Esophagus (tissue), 2 donors: ENCODE measurements at regions not wholly inside any gene's neighbourhood (a gene's known extent, or its start where the extent isn't known, plus 50 kb on each side); places are given as distances from the start of the nearest gene placed in this dataset.

Experiments used
- H3K27ac ChIP-seq, 2 donors: one replicate each; pipeline ENCODE4 v1.5.1; 2013; ENCODE audit warnings: low read depth in 2 of 2, mild to moderate bottlenecking in 2 of 2, inconsistent platforms in 1 of 2, low read length in 1 of 2, moderate library complexity in 1 of 2
- H3K27me3 ChIP-seq, 2 donors: one replicate each; pipeline ENCODE4 v1.6.1; 2013; ENCODE audit warnings: low read length in 2 of 2, control low read depth in 1 of 2, mild to moderate bottlenecking in 1 of 2; ENCODE audit not compliant: insufficient read depth in 2 of 2, control insufficient read depth in 1 of 2
- H3K36me3 ChIP-seq, 2 donors: one replicate each; pipeline ENCODE4 v1.6.1; 2013; ENCODE audit warnings: low read length in 1 of 2; ENCODE audit not compliant: control insufficient read depth in 2 of 2, insufficient read depth in 2 of 2
- H3K4me1 ChIP-seq, 2 donors: one replicate each; pipeline ENCODE4 v1.6.1; 2013; ENCODE audit warnings: low read length in 1 of 2; ENCODE audit not compliant: control insufficient read depth in 2 of 2, insufficient read depth in 2 of 2
- H3K4me3 ChIP-seq, 2 donors: one replicate each; pipeline ENCODE4 v1.5.1; 2013; ENCODE audit warnings: low read length in 2 of 2, mild to moderate bottlenecking in 2 of 2, low read depth in 1 of 2, moderate library complexity in 1 of 2
- H3K9me3 ChIP-seq, 2 donors: one replicate each; pipeline ENCODE4 v1.6.1; 2013; ENCODE audit warnings: mild to moderate bottlenecking in 2 of 2, low read depth in 1 of 2, low read length in 1 of 2, moderate library complexity in 1 of 2; ENCODE audit not compliant: control insufficient read depth in 2 of 2, insufficient read depth in 1 of 2
- WGBS, 2 donors: extraction: QIAGEN DNeasy Blood & Tissue Kit; methylation state at CpG; one replicate each; pipeline ENCODE4 v1.1.7; 2013; 5-methylcytosine and 5-hydroxymethylcytosine counted together
- donor health status: healthy with polysubstance abuse.
- donor health status: Bipolar disorder and iron deficiency.

DNA sequence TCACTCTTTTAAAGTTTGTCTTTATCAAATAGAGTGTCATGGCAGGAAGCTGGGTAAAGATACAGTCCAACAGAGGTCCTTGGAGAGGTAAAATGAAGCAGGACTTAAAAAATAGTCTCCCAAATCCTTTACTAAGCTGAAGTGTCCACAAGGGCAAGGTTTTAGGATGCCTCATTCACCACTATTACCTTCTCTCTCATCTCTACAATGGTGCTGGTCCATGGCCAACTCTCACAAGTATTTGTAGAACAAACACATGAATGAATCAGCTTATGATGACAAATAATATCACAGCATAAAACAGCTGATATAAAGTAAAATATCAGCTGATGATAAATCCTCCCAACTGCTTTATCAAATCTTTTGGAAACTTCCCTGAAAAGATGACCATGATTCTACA lies 162.3 kb upstream of the ZNF462 start:
- no peak overlapping the region for H3K4me3 ChIP-seq
- H3K9me3 ChIP-seq: no peaks in the 10 kb centered on the region
- H3K27ac ChIP-seq: no peak overlapping the region
- H3K4me1 ChIP-seq: peaks cover 0 to 4% of the 10 kb centered on the region in 2 donors
- H3K36me3 ChIP-seq: no peaks in the 10 kb centered on the region
- H3K27me3 ChIP-seq: no peaks in the 10 kb centered on the region

DNA sequence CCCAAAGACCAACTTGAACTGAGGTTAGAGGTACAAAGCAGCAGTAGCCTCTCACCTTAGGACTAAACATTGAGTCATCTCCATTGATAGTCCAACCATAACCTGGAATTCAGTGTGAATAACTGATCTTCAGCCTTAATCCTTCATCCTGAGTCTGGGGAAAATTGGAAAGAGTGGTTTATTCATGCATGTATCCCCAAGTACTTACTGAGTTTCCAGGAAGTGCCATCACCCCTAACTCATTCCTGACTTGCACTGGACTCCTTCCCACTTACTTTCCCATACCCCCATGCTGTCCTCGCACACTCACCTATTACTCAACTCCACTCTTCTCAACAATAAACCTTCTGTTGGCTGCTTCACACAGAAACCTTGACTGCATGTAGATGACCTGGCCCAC lies 161.4 kb upstream of the ZNF462 start:
- Histone ChIP-seq H3K27ac (no peak overlapping the region), H3K27me3 (no peaks in the 10 kb centered on the region), H3K4me1 (peaks cover 0 to 4% of the 10 kb centered on the region in 2 donors), H3K9me3 (no peaks in the 10 kb centered on the region), H3K4me3 (no peak overlapping the region), H3K36me3 (no peaks in the 10 kb centered on the region)
- 91 to 96% methylated on average over 1 of the region's 1 CpG for WGBS, 2 donors

DNA sequence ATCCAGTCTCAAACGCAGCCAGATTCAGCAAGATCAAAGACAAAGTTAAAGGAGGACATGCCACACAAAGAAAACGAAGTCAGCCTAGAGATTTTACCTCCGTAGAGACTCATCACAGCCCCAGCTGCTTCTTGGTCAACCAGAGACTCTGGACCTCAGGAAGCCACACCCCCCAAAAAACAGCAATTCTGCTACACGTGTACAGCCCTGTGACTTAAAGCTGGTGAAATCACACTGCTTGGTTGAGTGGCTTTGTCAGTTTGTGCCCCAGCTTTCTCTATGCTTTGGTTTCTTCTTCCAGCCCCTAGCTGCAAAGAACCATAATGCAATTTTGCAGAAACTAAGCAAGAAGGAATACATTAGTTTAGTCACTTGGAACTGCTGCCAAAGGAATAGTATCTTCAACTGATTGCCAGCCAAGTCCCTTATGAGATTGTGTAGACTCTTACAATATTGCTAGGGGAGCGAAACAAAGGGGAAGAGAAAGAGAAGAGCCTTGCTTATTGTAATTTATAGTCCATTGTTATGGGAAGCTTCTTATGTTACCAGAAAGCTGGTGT lies 158.8 kb upstream of the ZNF462 start:
- no peaks in the 10 kb centered on the region for H3K9me3 ChIP-seq
- no peaks in the 10 kb centered on the region for H3K36me3 ChIP-seq
- H3K4me1 ChIP-seq: no peaks in the 10 kb centered on the region
- H3K27ac ChIP-seq: no peak overlapping the region
- 76 to 79% methylated on average over 5 of the region's 5 CpGs for WGBS, 2 donors
- H3K4me3 ChIP-seq: no peak overlapping the region
- H3K27me3 ChIP-seq: no peaks in the 10 kb centered on the region

- no peak overlapping the region for H3K4me3 ChIP-seq
- H3K27ac ChIP-seq: no peak overlapping the region
- no peaks in the 10 kb centered on the region for H3K4me1 ChIP-seq
- 66 to 76% methylated on average over 1 of the region's 1 CpG for WGBS, 2 donors
- H3K36me3 ChIP-seq: no peaks in the 10 kb centered on the region
- H3K27me3 ChIP-seq: no peaks in the 10 kb centered on the region
- no peaks in the 10 kb centered on the region for H3K9me3 ChIP-seq
Observed at GRCh38 chr9:106707291-106707690, 155.7 kb upstream of the ZNF462 start.

DNA sequence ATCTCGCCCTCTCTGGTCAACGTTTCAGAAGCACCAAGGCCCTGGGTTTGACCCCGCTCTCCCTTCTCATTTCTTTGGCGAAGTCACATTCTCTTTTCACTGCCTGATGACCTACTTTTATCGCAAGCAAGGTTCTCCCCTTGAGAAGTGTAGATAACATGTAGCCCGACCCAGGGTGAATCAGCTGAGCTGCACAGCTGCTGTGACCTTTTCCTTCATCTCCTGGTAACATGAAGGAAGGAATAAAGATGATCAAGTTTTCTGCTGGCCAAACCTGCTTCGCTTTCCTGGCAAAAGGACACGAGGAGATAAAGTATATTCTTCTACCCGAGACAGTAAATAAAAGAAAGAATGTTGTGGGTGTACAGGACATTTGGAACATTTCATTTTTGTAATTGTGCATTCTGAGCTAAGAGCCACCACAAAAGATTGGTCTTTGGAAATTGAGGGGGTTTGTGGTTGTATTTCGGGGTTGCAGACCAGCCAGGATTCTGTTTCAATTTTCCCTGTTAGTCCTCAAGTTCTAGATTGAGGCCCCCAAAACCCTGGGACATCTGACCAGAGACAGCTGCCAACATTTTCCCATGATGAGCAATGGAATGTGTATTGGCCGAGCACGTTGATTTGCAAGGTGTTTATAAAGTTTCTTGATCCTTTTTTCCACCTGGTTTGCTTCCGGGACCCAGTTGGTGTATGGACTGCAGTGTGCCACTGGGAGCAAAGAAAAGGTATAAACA lies 155.1 kb upstream of the ZNF462 start:
- Histone ChIP-seq H3K27me3 (no peaks in the 10 kb centered on the region), H3K4me1 (no peaks in the 10 kb centered on the region), H3K9me3 (no peaks in the 10 kb centered on the region), H3K27ac (no peak overlapping the region), H3K4me3 (no peak overlapping the region), H3K36me3 (no peaks in the 10 kb centered on the region)
- WGBS, 2 donors: 61 to 63% methylated on average over 13 of the region's 13 CpGs

DNA sequence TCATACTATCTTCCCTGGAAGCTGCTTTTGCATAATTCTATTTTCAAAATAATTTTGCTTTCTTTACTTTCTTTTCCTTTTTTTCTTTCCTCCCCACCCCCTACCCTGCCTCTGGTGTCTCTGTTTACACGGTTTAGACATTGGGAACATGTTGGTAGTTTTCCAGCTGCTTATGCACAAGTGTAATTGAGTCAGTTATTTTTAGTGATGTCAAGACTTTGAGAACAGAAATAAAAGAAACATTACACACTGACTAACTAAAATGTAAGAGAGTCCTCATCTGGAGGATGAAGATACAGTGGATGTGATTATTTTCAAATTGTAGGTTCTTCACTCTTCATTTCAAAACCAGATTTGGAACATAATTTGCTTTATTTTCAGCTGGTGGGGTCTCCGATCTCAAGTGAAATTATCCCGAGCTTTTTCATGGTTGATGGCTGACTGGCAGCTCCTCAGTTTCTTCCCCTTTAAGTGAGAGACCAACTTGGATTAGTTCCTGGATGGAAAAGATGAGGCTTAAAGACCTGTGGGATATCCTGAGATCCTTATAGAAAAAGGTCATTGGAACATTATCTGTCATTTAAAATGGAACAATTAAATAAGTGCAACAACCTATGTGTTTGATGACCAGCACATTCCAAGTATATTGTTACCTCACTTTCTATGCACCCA lies 154.4 kb upstream of the ZNF462 start:
- H3K36me3 ChIP-seq: no peaks in the 10 kb centered on the region
- H3K27me3 ChIP-seq: no peaks in the 10 kb centered on the region
- H3K4me1 ChIP-seq: no peaks in the 10 kb centered on the region
- H3K4me3 ChIP-seq: no peak overlapping the region
- no peaks in the 10 kb centered on the region for H3K9me3 ChIP-seq
- no peak overlapping the region for H3K27ac ChIP-seq
- 52 to 53% methylated on average over 3 of the region's 3 CpGs for WGBS, 2 donors

DNA sequence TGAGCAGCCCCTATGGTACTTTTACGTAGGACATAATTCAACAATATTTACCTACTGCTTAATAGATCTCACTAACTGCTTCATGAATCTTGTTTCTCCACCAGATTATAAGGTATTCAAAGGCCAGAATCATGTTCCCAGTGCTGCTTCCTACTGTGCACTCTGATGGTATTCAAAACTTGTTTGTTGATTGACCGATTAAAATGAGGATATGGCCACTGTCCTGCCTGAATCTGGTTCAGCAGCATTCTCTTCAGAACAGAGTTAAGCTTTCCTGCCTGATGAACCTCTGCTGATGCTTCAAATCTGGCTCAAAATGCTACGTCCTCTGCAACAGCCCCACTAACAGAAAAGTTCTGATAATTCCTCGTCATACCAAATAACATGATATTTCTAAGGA lies 150.7 kb upstream of the ZNF462 start:
- H3K36me3 ChIP-seq: no peaks in the 10 kb centered on the region
- H3K4me3 ChIP-seq: no peak overlapping the region
- no peaks in the 10 kb centered on the region for H3K4me1 ChIP-seq
- no peak overlapping the region for H3K27ac ChIP-seq
- H3K27me3 ChIP-seq: no peaks in the 10 kb centered on the region
- 93 to 94% methylated on average over 4 of the region's 4 CpGs for WGBS, 2 donors
- H3K9me3 ChIP-seq: no peaks in the 10 kb centered on the region

GRCh38 chr9:106713206-106713605 lies 149.8 kb upstream of the ZNF462 start:
- H3K27me3 ChIP-seq: no peaks in the 10 kb centered on the region
- no peak overlapping the region for H3K27ac ChIP-seq
- no peaks in the 10 kb centered on the region for H3K4me1 ChIP-seq
- no peak overlapping the region for H3K4me3 ChIP-seq
- H3K9me3 ChIP-seq: no peaks in the 10 kb centered on the region
- H3K36me3 ChIP-seq: no peaks in the 10 kb centered on the region
- WGBS, 2 donors: 88 to 93% methylated on average over 3 of the region's 3 CpGs

DNA sequence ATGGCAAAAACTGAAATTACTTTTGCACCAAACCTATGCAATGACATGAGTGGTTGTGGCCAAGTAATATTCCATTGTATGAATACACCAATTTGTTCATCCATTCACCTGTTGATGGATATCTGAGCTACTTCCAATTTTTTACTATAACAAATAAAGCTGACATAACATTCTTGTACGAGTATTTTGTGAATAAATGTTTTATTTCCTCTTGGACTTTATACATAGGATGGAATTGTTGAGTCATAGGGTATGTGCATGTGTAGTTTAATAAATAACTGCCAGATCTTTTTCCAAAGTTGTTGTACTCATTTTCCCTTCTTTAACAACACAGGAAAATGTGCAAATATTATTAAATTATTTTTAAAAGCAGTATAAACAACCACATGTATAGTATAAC lies 146.1 kb upstream of the ZNF462 start:
- H3K36me3 ChIP-seq: no peaks in the 10 kb centered on the region
- H3K9me3 ChIP-seq: no peaks in the 10 kb centered on the region
- no peak overlapping the region for H3K27ac ChIP-seq
- 10 to 22% methylated on average over 1 of the region's 1 CpG for WGBS, 2 donors
- no peaks in the 10 kb centered on the region for H3K4me1 ChIP-seq
- H3K4me3 ChIP-seq: no peak overlapping the region
- H3K27me3 ChIP-seq: no peaks in the 10 kb centered on the region

DNA sequence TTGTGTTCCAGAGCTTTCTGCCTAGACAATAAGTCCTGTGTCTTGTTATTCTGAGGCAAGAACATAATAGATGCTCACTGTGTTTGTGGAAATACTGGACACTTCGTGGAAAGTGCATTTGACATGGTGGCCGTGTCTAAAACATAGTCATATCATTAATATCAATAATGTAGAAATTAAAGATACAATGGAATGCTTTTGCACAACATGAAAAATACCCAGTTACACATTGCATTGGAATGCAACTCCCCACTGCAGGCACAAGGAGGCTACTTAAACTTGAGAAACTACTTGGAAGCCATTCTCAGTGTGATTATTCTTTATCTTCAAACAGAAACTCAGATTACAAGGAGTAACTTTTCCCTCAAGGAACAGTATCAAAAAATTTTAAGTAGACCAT lies 145.3 kb upstream of the ZNF462 start:
- Histone ChIP-seq H3K4me1 (no peaks in the 10 kb centered on the region), H3K4me3 (no peak overlapping the region), H3K27me3 (no peaks in the 10 kb centered on the region), H3K9me3 (no peaks in the 10 kb centered on the region), H3K27ac (no peak overlapping the region), H3K36me3 (no peaks in the 10 kb centered on the region)
- 29 to 32% methylated on average over 2 of the region's 2 CpGs for WGBS, 2 donors
